HepG2 (cell line): ENCODE measurements at regions not wholly inside any gene's neighbourhood (a gene's known extent, or its start where the extent isn't known, plus 50 kb on each side); places are given as distances from the start of the nearest gene placed in this dataset.

Experiments
- ATAC-seq: fragments of 200-7000 bp; cut with Tn5 transposase; 3 replicates; pipeline ENCODE4 v1.9.1; 2020; ENCODE audit warnings: mild to moderate bottlenecking, moderate library complexity
- BruUV-seq: library from RNA; stranded (reverse); fragments of 400-500 nt; replicated peaks from 2 replicates; lab custom pipeline; 2021; lab: Mats Ljungman, UMichigan
- CTCF ChIA-PET: fragments of 300-600 bp; formaldehyde crosslinking; extraction: SDS; loops from one replicate; lab custom pipeline; 2021; ENCODE audit warnings: low total read pairs, inconsistent platforms, low intra/inter-chr PET ratio; lab: Yijun Ruan, JAX
- POLR2A ChIA-PET: fragments of 350-600 bp; sonication (Branson Sonifier 250); formaldehyde crosslinking; loops from one replicate; lab custom pipeline; 2020; ENCODE audit warnings: antibody characterized with exemption, inconsistent platforms; lab: Yijun Ruan, JAX
- DNase-seq: peaks from one replicate; pipeline ENCODE4 v3.0.0-alpha.2; 2015; ENCODE audit warnings: low spot score
- FAIRE-seq: peaks from 3 replicates; lab custom pipeline; 2011; peaks lifted over from hg19 to GRCh38; lab: Jason Lieb, UNC
- H2AFZ ChIP-seq: one replicate; pipeline ENCODE4 v1.6.1; 2011; ENCODE audit warnings: low read length, inconsistent platforms
- H3K27ac ChIP-seq: fragments of 300-600 bp; 3 replicates; pipeline ENCODE4 v1.8.0; 2011; ENCODE audit warnings: mixed run types, mild to moderate bottlenecking, mixed read lengths, low read length, inconsistent platforms; ENCODE audit not compliant: insufficient read depth; ENCODE audit errors: extremely low read length
- H3K27me3 ChIP-seq, 2 experiments: fragments of 200-600 bp in 1 of 2; 2 replicates in 1 of 2; 3 replicates in 1 of 2; pipeline versions ENCODE4 v1.6.0 to v1.8.0; 2011; ENCODE audit warnings: low read length in 2 of 2, mild to moderate bottlenecking in 2 of 2, moderate library complexity in 2 of 2, inconsistent platforms in 1 of 2; ENCODE audit not compliant: insufficient read depth in 2 of 2, control insufficient read depth in 1 of 2
- H3K36me3 ChIP-seq, 2 experiments: fragments of 200-600 bp in 1 of 2; replicated peaks in 1 of 2; 2 replicates in 1 of 2; 3 replicates in 1 of 2; pipeline versions ENCODE4 v1.5.1 to v1.8.0; 2011; ENCODE audit warnings: low read length in 2 of 2, inconsistent platforms in 1 of 2; ENCODE audit not compliant: insufficient read depth in 2 of 2, control insufficient read depth in 1 of 2
- H3K4me1 ChIP-seq: 2 replicates; pipeline ENCODE4 v1.5.1; 2012; ENCODE audit warnings: low read length, inconsistent platforms; ENCODE audit not compliant: insufficient read depth
- H3K4me2 ChIP-seq: 2 replicates; pipeline ENCODE4 v1.6.0; 2011; ENCODE audit warnings: low read depth, low read length, inconsistent platforms
- H3K4me3 ChIP-seq, 3 experiments: fragments of 200-600 bp in 1 of 3; sonication (generic), shearing (Covaris generic) in 1 of 3; replicated peaks in 1 of 3; 2 replicates each; pipeline ENCODE4 v1.5.1; 2011 to 2016; ENCODE audit warnings: low read length in 3 of 3, inconsistent platforms in 2 of 3, low read depth in 2 of 3, mild to moderate bottlenecking in 2 of 3, control low read depth in 1 of 3, mixed read lengths in 1 of 3; ENCODE audit not compliant: insufficient read depth in 1 of 3
- H3K79me2 ChIP-seq: one replicate; pipeline ENCODE4 v1.6.1; 2011; ENCODE audit warnings: low read length, inconsistent platforms; ENCODE audit not compliant: insufficient read depth
- H3K9ac ChIP-seq: 2 replicates; pipeline ENCODE4 v1.6.0; 2011; ENCODE audit warnings: mild to moderate bottlenecking, low read depth, low read length, inconsistent platforms; ENCODE audit not compliant: insufficient read depth
- H3K9me3 ChIP-seq: 2 replicates; pipeline ENCODE4 v1.5.1; 2012; ENCODE audit warnings: mild to moderate bottlenecking, low read length
- H4K20me1 ChIP-seq: 2 replicates; pipeline ENCODE4 v1.6.0; 2011; ENCODE audit warnings: inconsistent platforms, mild to moderate bottlenecking, low read length, moderate library complexity; ENCODE audit not compliant: insufficient read depth
- CBFB ChIP-seq: sonication (generic); formaldehyde crosslinking; IDR thresholded peaks from 2 replicates; pipeline ENCODE4 v1.4.0; 2020; ENCODE audit warnings: missing genetic modification reagents
- FOXJ3 ChIP-seq: sonication (generic); formaldehyde crosslinking; IDR thresholded peaks from 2 replicates; pipeline ENCODE4 v1.4.0; 2020; ENCODE audit warnings: missing genetic modification reagents, mild to moderate bottlenecking, borderline replicate concordance
- IKZF4 ChIP-seq: sonication (generic); formaldehyde crosslinking; IDR thresholded peaks from 2 replicates; pipeline ENCODE4 v1.5.1; 2020; ENCODE audit warnings: borderline replicate concordance, mild to moderate bottlenecking, low read depth, missing genetic modification reagents; ENCODE audit errors: not compliant biosample characterization
- KDM2A ChIP-seq: sonication (generic); formaldehyde crosslinking; IDR thresholded peaks from 2 replicates; pipeline ENCODE4 v1.4.0; 2020; ENCODE audit warnings: low read depth, missing genetic modification reagents, borderline replicate concordance
- KLF15 ChIP-seq: sonication (generic); formaldehyde crosslinking; IDR thresholded peaks from 2 replicates; pipeline ENCODE4 v1.8.1; 2023; ENCODE audit warnings: borderline replicate concordance, mild to moderate bottlenecking, inconsistent platforms, missing genetic modification reagents, mixed read lengths
- MAFF ChIP-seq: IDR thresholded peaks from 2 replicates; pipeline ENCODE4 v1.6.1; 2011; ENCODE audit warnings: low read depth, low read length, improper control_type of control experiment
- MAFK ChIP-seq, 2 experiments: IDR thresholded peaks in 1 of 2; conservative IDR thresholded peaks in 1 of 2; 2 replicates each; pipeline ENCODE4 v1.6.1; 2011; ENCODE audit warnings: improper control_type of control experiment in 2 of 2, low read length in 2 of 2
- SKI ChIP-seq: fragments of 450-650 bp; IDR thresholded peaks from one replicate; pipeline ENCODE4 v1.6.1; 2018; ENCODE audit warnings: mild to moderate bottlenecking; ENCODE audit not compliant: partially characterized antibody
- WGBS: methylation state at CpG from one replicate; pipeline ENCODE4 v1.1.6; 2017; ENCODE audit warnings: low lambda C conversion rate; 5-methylcytosine and 5-hydroxymethylcytosine counted together
- in situ Hi-C: cut with HindIII; loops from 2 replicates; pipeline ENCODE4 v1.10.0; 2017; ENCODE audit warnings: low pct_unique_long_range_greater_than_20kb; ENCODE audit not compliant: extremely low pct_ligation_motif_present
- intact Hi-C: fragments of 100-400 bp; cut with micrococcal nuclease; formaldehyde crosslinking; loops from one replicate; pipeline ENCODE4 v1.10.0; 2022; ENCODE audit not compliant: unreplicated experiment
- TF ChIP-seq, protein P1 (sequence below): sonication (generic); formaldehyde crosslinking; conservative IDR thresholded peaks from 2 replicates; pipeline ENCODE4 v1.4.0; 2020; ENCODE audit warnings: missing genetic modification reagents
- TF ChIP-seq, protein P2 (sequence below): sonication (generic); formaldehyde crosslinking; IDR thresholded peaks from 2 replicates; pipeline ENCODE4 v1.4.0; 2020; ENCODE audit warnings: mild to moderate bottlenecking, missing genetic modification reagents
- TF ChIP-seq, protein P3 (sequence below): sonication (generic); formaldehyde crosslinking; IDR thresholded peaks from 2 replicates; pipeline ENCODE4 v1.8.1; 2023; ENCODE audit warnings: mild to moderate bottlenecking, inconsistent platforms, moderate library complexity, missing genetic modification reagents, borderline replicate concordance
- TF ChIP-seq, protein P4 (sequence below): sonication (generic); formaldehyde crosslinking; IDR thresholded peaks from 2 replicates; pipeline ENCODE4 v1.8.0; 2022; ENCODE audit warnings: mild to moderate bottlenecking, missing genetic modification reagents, moderate library complexity
- TF ChIP-seq, protein P5 (sequence below): sonication (generic); formaldehyde crosslinking; IDR thresholded peaks from 2 replicates; pipeline ENCODE4 v1.5.0; 2020; ENCODE audit warnings: mild to moderate bottlenecking, missing genetic modification reagents, moderate library complexity

DNA sequence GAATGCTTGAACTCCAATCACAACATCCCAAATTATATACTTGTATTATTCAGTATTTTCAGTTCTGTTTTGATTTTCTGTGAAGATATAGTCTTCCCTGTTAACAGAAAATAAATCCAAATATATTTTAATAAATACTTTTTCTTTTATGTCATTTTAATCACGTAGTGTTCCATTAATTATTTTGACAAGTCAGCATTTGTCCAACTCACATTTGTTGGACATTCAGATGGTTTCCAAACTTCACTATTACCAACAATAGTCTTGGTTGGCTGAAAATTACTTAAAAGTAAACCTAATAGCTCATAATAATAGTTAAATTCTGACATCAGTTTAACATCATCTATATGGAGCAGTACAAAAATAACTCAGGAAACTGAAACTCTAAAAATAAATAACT lies 60.7 kb upstream of the SPANXD start:
- intact Hi-C loops = no loop called here
- H3K4me2 ChIP-seq = no peak overlapping the region
- no peak for ATAC-seq

More for the DNA sequence above, 60.7 kb upstream of the SPANXD start:
- Histone ChIP-seq H3K9me3 (peaks cover 20% of the 10 kb centered on the region), H3K27ac (no peak overlapping the region), H3K9ac (no peak overlapping the region), H4K20me1 (no peaks in the 10 kb centered on the region), H3K4me3 (no peak overlapping the region), H3K27me3 (no peaks in the 10 kb centered on the region), H3K36me3 (no peaks in the 10 kb centered on the region), H3K79me2 (no peaks in the 10 kb centered on the region), H3K4me1 (no peaks in the 10 kb centered on the region), H2AFZ (no peak overlapping the region)
- CTCF ChIA-PET = no interaction called here
- TF ChIP-seq, protein P1, sequence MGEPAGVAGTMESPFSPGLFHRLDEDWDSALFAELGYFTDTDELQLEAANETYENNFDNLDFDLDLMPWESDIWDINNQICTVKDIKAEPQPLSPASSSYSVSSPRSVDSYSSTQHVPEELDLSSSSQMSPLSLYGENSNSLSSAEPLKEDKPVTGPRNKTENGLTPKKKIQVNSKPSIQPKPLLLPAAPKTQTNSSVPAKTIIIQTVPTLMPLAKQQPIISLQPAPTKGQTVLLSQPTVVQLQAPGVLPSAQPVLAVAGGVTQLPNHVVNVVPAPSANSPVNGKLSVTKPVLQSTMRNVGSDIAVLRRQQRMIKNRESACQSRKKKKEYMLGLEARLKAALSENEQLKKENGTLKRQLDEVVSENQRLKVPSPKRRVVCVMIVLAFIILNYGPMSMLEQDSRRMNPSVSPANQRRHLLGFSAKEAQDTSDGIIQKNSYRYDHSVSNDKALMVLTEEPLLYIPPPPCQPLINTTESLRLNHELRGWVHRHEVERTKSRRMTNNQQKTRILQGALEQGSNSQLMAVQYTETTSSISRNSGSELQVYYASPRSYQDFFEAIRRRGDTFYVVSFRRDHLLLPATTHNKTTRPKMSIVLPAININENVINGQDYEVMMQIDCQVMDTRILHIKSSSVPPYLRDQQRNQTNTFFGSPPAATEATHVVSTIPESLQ (CRISPR knock-in tag) = no peak
- TF ChIP-seq KDM2A (CRISPR knock-in tag) (no peak), FOXJ3 (CRISPR knock-in tag) (no peak), CBFB (CRISPR knock-in tag) (no peak), MAFF (peak; percentile 42; the same call in 1 of the 2 replicates), SKI (no peak), KLF15 (CRISPR knock-in tag) (no peak), MAFK (conservative IDR thresholded peaks at IDR 0.05 in 1 of 2, IDR thresholded peaks at IDR 0.05 in 1 of 2; ENCODE audit: low read length in 2 of 2) (peak; percentile 2 to 69; a peak in 2 of 4 replicates), IKZF4 (CRISPR knock-in tag) (no peak)
- TF ChIP-seq, protein P2, sequence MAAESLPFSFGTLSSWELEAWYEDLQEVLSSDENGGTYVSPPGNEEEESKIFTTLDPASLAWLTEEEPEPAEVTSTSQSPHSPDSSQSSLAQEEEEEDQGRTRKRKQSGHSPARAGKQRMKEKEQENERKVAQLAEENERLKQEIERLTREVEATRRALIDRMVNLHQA (CRISPR knock-in tag) = no peak
- TF ChIP-seq, protein P3, sequence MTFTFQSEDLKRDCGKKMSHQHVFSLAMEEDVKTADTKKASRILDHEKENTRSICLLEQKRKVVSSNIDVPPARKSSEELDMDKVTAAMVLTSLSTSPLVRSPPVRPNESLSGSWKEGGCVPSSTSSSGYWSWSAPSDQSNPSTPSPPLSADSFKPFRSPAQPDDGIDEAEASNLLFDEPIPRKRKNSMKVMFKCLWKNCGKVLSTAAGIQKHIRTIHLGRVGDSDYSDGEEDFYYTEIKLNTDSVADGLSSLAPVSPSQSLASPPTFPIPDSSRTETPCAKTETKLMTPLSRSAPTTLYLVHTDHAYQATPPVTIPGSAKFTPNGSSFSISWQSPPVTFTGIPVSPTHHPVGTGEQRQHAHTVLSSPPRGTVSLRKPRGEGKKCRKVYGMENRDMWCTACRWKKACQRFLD (CRISPR knock-in tag) = no peak
- TF ChIP-seq, protein P4, sequence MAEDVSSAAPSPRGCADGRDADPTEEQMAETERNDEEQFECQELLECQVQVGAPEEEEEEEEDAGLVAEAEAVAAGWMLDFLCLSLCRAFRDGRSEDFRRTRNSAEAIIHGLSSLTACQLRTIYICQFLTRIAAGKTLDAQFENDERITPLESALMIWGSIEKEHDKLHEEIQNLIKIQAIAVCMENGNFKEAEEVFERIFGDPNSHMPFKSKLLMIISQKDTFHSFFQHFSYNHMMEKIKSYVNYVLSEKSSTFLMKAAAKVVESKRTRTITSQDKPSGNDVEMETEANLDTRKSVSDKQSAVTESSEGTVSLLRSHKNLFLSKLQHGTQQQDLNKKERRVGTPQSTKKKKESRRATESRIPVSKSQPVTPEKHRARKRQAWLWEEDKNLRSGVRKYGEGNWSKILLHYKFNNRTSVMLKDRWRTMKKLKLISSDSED (CRISPR knock-in tag) = no peak
- TF ChIP-seq, protein P5, sequence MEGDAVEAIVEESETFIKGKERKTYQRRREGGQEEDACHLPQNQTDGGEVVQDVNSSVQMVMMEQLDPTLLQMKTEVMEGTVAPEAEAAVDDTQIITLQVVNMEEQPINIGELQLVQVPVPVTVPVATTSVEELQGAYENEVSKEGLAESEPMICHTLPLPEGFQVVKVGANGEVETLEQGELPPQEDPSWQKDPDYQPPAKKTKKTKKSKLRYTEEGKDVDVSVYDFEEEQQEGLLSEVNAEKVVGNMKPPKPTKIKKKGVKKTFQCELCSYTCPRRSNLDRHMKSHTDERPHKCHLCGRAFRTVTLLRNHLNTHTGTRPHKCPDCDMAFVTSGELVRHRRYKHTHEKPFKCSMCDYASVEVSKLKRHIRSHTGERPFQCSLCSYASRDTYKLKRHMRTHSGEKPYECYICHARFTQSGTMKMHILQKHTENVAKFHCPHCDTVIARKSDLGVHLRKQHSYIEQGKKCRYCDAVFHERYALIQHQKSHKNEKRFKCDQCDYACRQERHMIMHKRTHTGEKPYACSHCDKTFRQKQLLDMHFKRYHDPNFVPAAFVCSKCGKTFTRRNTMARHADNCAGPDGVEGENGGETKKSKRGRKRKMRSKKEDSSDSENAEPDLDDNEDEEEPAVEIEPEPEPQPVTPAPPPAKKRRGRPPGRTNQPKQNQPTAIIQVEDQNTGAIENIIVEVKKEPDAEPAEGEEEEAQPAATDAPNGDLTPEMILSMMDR (CRISPR knock-in tag) = no peak
- FAIRE-seq = no peak
- no peak for DNase-seq
- in situ Hi-C loops = no loop called here
- POLR2A ChIA-PET = no interaction called here
- no TSS peak for BruUV-seq
- WGBS = 6% methylated on average over 1 of the region's 1 CpG
